ENCODE measurements at regions not wholly inside any gene's neighbourhood (a gene's known extent, or its start where the extent isn't known, plus 50 kb on each side); places are given as distances from the start of the nearest gene placed in this dataset.

- TF ChIP-seq, protein P1, sequence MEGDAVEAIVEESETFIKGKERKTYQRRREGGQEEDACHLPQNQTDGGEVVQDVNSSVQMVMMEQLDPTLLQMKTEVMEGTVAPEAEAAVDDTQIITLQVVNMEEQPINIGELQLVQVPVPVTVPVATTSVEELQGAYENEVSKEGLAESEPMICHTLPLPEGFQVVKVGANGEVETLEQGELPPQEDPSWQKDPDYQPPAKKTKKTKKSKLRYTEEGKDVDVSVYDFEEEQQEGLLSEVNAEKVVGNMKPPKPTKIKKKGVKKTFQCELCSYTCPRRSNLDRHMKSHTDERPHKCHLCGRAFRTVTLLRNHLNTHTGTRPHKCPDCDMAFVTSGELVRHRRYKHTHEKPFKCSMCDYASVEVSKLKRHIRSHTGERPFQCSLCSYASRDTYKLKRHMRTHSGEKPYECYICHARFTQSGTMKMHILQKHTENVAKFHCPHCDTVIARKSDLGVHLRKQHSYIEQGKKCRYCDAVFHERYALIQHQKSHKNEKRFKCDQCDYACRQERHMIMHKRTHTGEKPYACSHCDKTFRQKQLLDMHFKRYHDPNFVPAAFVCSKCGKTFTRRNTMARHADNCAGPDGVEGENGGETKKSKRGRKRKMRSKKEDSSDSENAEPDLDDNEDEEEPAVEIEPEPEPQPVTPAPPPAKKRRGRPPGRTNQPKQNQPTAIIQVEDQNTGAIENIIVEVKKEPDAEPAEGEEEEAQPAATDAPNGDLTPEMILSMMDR (IDR thresholded peaks at IDR 0.05; ENCODE audit: low read depth, low read length): peak; percentile 89
- peak; percentile 95 for DNase-seq (ENCODE audit: low read depth in 2 of 2)
- H3K4me3 ChIP-seq (replicated peaks in 1 of 2; ENCODE audit: low read depth in 2 of 2, low read length in 2 of 2): no peak overlapping the region
Observed at GRCh38 chr4:124262211-124263179, 450.0 kb downstream of the ANKRD50 start.

- peak in 1 of 2 donors; percentile 49 for DNase-seq (ENCODE audit: low read depth in 2 of 2)
- TF ChIP-seq, protein P1 (IDR thresholded peaks at IDR 0.05; ENCODE audit: low read depth, low read length): no peak
Observed at GRCh38 chr4:124265701-124266100, 446.8 kb downstream of the ANKRD50 start.

DNA sequence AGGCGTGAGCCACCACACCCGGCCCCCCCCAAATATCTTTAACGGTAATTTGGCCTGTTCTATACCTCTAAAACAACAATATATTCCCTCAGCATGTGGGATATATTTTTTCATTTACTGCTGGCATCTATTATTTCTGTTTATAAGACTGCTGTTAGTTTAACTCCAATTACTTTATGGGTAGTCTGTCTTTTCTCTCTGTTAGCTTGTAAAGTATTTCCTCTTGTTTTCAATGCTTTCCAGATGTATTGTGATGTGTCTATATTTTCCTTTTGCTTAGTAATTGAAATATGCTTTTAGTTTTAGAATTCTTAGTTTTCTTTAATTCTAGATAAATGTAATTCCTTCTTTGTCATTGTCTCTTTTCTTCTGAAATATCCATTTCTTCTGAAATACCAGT is 445.8 kb downstream of the ANKRD50 start:
- no peak overlapping the region for H3K4me3 ChIP-seq (replicated peaks in 1 of 2; ENCODE audit: low read depth in 2 of 2, low read length in 2 of 2)
- TF ChIP-seq, protein P1 (IDR thresholded peaks at IDR 0.05; ENCODE audit: low read depth, low read length): no peak
- no peak for DNase-seq (ENCODE audit: low read depth in 2 of 2)

More at GRCh38 chr4:124265701-124266100, 446.8 kb downstream of the ANKRD50 start:
- no peak overlapping the region for H3K4me3 ChIP-seq (replicated peaks in 1 of 2; ENCODE audit: low read depth in 2 of 2, low read length in 2 of 2)

DNA sequence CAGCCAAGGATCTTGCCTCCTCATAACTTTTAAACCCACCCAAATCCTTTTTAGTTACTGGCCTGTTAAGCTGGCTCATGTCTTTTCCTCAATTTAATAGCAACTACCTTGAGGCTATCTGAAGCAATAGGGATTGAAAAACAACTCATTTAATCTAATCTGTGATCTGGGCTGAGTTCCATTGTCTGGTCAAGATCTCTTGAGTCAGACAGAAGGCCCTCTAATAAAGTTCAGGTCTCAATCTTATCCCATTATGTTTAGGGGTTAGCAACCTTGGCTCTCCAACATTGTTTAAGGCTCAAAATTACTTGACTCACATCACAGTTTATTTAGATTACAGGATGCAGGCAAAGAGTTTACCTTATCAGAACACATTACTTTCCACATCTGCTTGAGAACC is 436.1 kb downstream of the ANKRD50 start:
- DNase-seq (ENCODE audit: low read depth in 2 of 2): no peak
- TF ChIP-seq, protein P1 (IDR thresholded peaks at IDR 0.05; ENCODE audit: low read depth, low read length): no peak
- H3K4me3 ChIP-seq (replicated peaks in 1 of 2; ENCODE audit: low read depth in 2 of 2, low read length in 2 of 2): no peak overlapping the region

- H3K4me3 ChIP-seq (replicated peaks in 1 of 2; ENCODE audit: low read depth in 2 of 2, low read length in 2 of 2): no peak overlapping the region
- peak in 1 of 2 donors; percentile 3 for DNase-seq (ENCODE audit: low read depth in 2 of 2)
- TF ChIP-seq, protein P1 (IDR thresholded peaks at IDR 0.05; ENCODE audit: low read depth, low read length): no peak
Observed at GRCh38 chr4:124277691-124278090, 434.8 kb downstream of the ANKRD50 start.

GRCh38 chr4:124278477-124278876 is 434.1 kb downstream of the ANKRD50 start:
- TF ChIP-seq, protein P1 (IDR thresholded peaks at IDR 0.05; ENCODE audit: low read depth, low read length): no peak
- H3K4me3 ChIP-seq (replicated peaks in 1 of 2; ENCODE audit: low read depth in 2 of 2, low read length in 2 of 2): no peak overlapping the region
- peak; percentile 76 to 84 for DNase-seq (ENCODE audit: low read depth in 2 of 2)
